ENCODE measurements at regions not wholly inside any gene's neighbourhood (a gene's known extent, or its start where the extent isn't known, plus 50 kb on each side); places are given as distances from the start of the nearest gene placed in this dataset.
"Not testable (repeated sequence)": the region's sequence is repeated elsewhere in the genome, so short reads cannot be mapped to it uniquely, and the experiment has no call there.

DNA sequence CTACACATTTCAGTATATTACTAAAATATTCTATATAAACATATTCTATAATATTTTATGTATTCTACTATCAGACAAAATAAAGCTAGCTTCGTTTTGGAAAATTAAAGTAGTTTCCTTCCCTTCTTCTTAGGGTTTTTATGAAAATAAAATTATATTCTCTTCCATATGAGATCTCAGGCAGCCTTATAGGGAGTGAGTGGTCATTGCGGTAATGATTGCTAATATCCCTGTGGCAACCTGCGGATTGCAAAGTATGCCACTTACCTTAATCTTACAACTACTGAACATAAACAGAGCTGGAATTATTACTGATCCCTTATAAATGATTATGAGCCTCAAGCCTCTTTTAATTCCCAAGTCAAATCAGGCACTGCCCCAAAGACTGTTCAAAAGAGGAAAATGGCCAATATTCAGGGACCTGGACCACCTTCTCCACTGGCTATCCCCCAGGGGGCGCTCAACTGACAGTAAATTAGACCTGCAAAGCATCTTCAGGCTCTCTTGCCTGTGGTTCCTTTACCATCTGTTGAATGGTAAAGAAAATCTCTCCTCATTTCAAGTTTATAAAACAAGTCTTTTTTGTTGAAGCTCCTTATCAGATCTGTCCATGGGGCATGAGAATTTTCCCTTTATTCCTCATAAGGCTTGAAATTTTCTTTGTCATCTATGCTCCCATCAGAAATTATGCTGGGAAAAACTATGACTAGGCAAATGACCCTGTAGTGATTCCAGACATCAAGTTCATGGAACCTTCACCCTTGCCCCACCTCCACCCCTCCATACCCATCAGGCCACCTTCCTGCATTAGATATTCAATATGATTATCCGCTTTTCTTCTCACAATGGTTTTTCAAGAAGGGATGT is 163.9 kb downstream of the CEMIP2 start:
- H3K9me3 ChIP-seq (ENCODE audit: control insufficient read depth in 2 of 2, insufficient read depth in 1 of 2, low read depth in 1 of 2, low read length in 1 of 2) = no peaks in the 10 kb centered on the region
- no peak overlapping the region for H3K4me3 ChIP-seq (ENCODE audit: low read depth in 1 of 3, low read length in 3 of 3)
- no peaks in the 10 kb centered on the region for H3K36me3 ChIP-seq (ENCODE audit: control insufficient read depth in 3 of 3, insufficient read depth in 2 of 3, low read depth in 1 of 3, low read length in 3 of 3)
- peak; percentile 72 to 75 for DNase-seq
- no peak for FAIRE-seq
- WGBS, 3 donors = 61 to 63% (median 63%) methylated on average over 5 of the region's 5 CpGs
- H3K27me3 ChIP-seq (ENCODE audit: control insufficient read depth in 3 of 3, insufficient read depth in 3 of 3, low read length in 3 of 3) = no peaks in the 10 kb centered on the region
- H3K27ac ChIP-seq (ENCODE audit: low read depth in 1 of 3, low read length in 2 of 3) = no peak overlapping the region
- H3K4me1 ChIP-seq (ENCODE audit: control insufficient read depth in 3 of 3, insufficient read depth in 2 of 3, low read depth in 1 of 3, low read length in 2 of 3) = no peaks in the 10 kb centered on the region

DNA sequence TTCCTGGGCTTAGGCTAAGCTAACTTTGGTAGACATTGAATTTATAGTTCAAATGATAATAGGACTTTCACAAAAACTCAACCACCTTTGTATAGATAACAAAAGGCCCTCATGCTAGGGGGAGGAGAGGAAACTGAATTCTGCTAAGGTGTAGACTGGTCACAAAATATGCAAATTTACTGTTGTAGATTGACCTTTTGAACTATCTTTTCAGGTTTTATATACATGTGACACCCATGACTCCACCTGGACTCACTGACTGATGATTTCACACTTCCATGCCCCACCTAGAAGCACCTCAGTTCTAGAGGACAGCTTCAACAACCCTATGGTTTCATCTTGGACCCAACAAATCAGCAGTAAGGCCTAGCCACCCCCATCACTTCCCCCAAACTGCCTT is 165.7 kb downstream of the CEMIP2 start:
- Histone ChIP-seq H3K27me3 (ENCODE audit: control insufficient read depth in 3 of 3, insufficient read depth in 3 of 3, low read length in 3 of 3) (no peaks in the 10 kb centered on the region), H3K9me3 (ENCODE audit: control insufficient read depth in 2 of 2, insufficient read depth in 1 of 2, low read depth in 1 of 2, low read length in 1 of 2) (no peaks in the 10 kb centered on the region), H3K36me3 (ENCODE audit: control insufficient read depth in 3 of 3, insufficient read depth in 2 of 3, low read depth in 1 of 3, low read length in 3 of 3) (no peaks in the 10 kb centered on the region), H3K4me3 (ENCODE audit: low read depth in 1 of 3, low read length in 3 of 3) (no peak overlapping the region), H3K4me1 (ENCODE audit: control insufficient read depth in 3 of 3, insufficient read depth in 2 of 3, low read depth in 1 of 3, low read length in 2 of 3) (no peaks in the 10 kb centered on the region), H3K27ac (ENCODE audit: low read depth in 1 of 3, low read length in 2 of 3) (no peak overlapping the region)
- DNase-seq (no peak), FAIRE-seq (no peak)

DNA sequence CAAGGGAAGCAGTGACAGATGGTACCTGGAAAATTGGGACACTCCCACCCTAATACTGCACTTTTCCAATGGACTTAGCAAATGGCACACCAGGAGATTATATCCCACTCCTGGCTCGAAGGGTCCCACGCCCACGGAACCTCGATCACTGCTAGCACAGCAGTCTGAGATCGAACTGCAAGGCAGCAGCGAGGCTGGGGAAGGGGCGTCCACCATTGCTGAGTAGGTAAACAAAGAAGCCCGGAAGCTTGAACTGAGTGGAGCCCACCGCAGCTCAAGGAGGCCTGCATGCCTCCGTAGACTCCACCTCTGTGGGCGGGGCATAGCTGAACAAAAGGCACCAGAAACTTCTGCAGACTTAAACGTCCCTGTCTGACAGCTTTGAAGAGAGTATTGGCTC is 172.6 kb downstream of the CEMIP2 start:
- H3K27ac ChIP-seq (ENCODE audit: low read depth in 1 of 3, low read length in 2 of 3); H3K4me1 ChIP-seq (ENCODE audit: control insufficient read depth in 3 of 3, insufficient read depth in 2 of 3, low read depth in 1 of 3, low read length in 2 of 3); H3K27me3 ChIP-seq (ENCODE audit: control insufficient read depth in 3 of 3, insufficient read depth in 3 of 3, low read length in 3 of 3); DNase-seq; H3K9me3 ChIP-seq (ENCODE audit: control insufficient read depth in 2 of 2, insufficient read depth in 1 of 2, low read depth in 1 of 2, low read length in 1 of 2); FAIRE-seq; H3K36me3 ChIP-seq (ENCODE audit: control insufficient read depth in 3 of 3, insufficient read depth in 2 of 3, low read depth in 1 of 3, low read length in 3 of 3); H3K4me3 ChIP-seq (ENCODE audit: low read depth in 1 of 3, low read length in 3 of 3): not testable (repeated sequence)
- WGBS, 3 donors = 76 to 82% (median 80%) methylated on average over 12 of the region's 12 CpGs

GRCh38 chr9:71594541-71594940 is 173.8 kb downstream of the CEMIP2 start:
- Histone ChIP-seq H3K4me3 (ENCODE audit: low read depth in 1 of 3, low read length in 3 of 3) (no peak overlapping the region), H3K27ac (ENCODE audit: low read depth in 1 of 3, low read length in 2 of 3) (no peak overlapping the region), H3K4me1 (ENCODE audit: control insufficient read depth in 3 of 3, insufficient read depth in 2 of 3, low read depth in 1 of 3, low read length in 2 of 3) (no peaks in the 10 kb centered on the region), H3K27me3 (ENCODE audit: control insufficient read depth in 3 of 3, insufficient read depth in 3 of 3, low read length in 3 of 3) (no peaks in the 10 kb centered on the region), H3K9me3 (ENCODE audit: control insufficient read depth in 2 of 2, insufficient read depth in 1 of 2, low read depth in 1 of 2, low read length in 1 of 2) (no peaks in the 10 kb centered on the region), H3K36me3 (ENCODE audit: control insufficient read depth in 3 of 3, insufficient read depth in 2 of 3, low read depth in 1 of 3, low read length in 3 of 3) (no peaks in the 10 kb centered on the region)
- FAIRE-seq (no peak), DNase-seq (no peak)
- 93 to 97% (median 95%) methylated on average over 3 of the region's 3 CpGs for WGBS, 3 donors

DNA sequence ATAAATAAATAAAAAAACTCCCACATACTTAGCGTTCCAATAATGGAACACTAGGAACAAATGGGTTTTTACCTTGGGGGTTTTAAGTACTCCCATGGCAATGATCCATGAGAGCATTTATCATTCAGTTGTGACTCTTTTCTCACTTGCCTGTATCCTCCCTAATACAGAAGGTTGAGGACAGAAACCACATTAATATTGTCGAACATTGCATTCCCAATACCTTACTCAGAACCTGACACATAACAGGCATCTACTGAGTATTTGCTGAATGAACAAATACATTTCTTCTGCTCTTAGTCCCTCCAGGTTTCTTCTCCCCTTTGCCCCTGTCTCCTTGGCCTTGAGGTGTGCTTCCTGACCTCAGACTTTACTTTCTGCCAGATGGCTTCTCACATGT is 175.9 kb downstream of the CEMIP2 start:
- Histone ChIP-seq H3K27me3 (ENCODE audit: control insufficient read depth in 3 of 3, insufficient read depth in 3 of 3, low read length in 3 of 3) (no peaks in the 10 kb centered on the region), H3K4me1 (ENCODE audit: control insufficient read depth in 3 of 3, insufficient read depth in 2 of 3, low read depth in 1 of 3, low read length in 2 of 3) (no peaks in the 10 kb centered on the region), H3K27ac (ENCODE audit: low read depth in 1 of 3, low read length in 2 of 3) (no peak overlapping the region), H3K9me3 (ENCODE audit: control insufficient read depth in 2 of 2, insufficient read depth in 1 of 2, low read depth in 1 of 2, low read length in 1 of 2) (no peaks in the 10 kb centered on the region), H3K4me3 (ENCODE audit: low read depth in 1 of 3, low read length in 3 of 3) (no peak overlapping the region), H3K36me3 (ENCODE audit: control insufficient read depth in 3 of 3, insufficient read depth in 2 of 3, low read depth in 1 of 3, low read length in 3 of 3) (no peaks in the 10 kb centered on the region)
- no peak for DNase-seq
- no peak for FAIRE-seq
- 95 to 98% (median 95%) methylated on average over 2 of the region's 2 CpGs for WGBS, 3 donors

DNA sequence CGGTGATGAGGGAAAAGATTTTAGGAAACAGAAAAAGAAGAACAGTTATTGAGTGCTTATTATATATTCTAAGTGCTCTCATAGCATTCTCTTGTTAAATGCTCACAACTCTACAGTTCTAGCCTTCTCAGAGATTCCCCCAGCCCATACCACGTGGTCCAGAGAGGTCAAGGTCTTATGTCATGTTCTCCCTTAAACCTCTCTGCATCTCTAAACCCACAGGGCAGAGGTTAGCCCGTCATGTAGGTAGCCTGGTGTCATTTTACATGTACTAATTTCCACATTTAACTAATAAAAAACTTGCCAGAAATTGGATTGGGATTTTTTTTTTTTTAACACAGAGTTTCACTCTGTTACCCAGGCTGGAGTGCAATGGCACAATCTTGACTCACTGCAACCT is 178.0 kb downstream of the CEMIP2 start:
- H3K9me3 ChIP-seq (ENCODE audit: control insufficient read depth in 2 of 2, insufficient read depth in 1 of 2, low read depth in 1 of 2, low read length in 1 of 2) = no peaks in the 10 kb centered on the region
- WGBS, 3 donors = 42 to 64% (median 47%) methylated on average over 3 of the region's 3 CpGs
- no peaks in the 10 kb centered on the region for H3K27me3 ChIP-seq (ENCODE audit: control insufficient read depth in 3 of 3, insufficient read depth in 3 of 3, low read length in 3 of 3)
- no peak overlapping the region for H3K27ac ChIP-seq (ENCODE audit: low read depth in 1 of 3, low read length in 2 of 3)
- FAIRE-seq (no peak), DNase-seq (no peak)
- H3K4me3 ChIP-seq (ENCODE audit: low read depth in 1 of 3, low read length in 3 of 3) = no peak overlapping the region
- no peaks in the 10 kb centered on the region for H3K36me3 ChIP-seq (ENCODE audit: control insufficient read depth in 3 of 3, insufficient read depth in 2 of 3, low read depth in 1 of 3, low read length in 3 of 3)
- H3K4me1 ChIP-seq (ENCODE audit: control insufficient read depth in 3 of 3, insufficient read depth in 2 of 3, low read depth in 1 of 3, low read length in 2 of 3) = no peaks in the 10 kb centered on the region

DNA sequence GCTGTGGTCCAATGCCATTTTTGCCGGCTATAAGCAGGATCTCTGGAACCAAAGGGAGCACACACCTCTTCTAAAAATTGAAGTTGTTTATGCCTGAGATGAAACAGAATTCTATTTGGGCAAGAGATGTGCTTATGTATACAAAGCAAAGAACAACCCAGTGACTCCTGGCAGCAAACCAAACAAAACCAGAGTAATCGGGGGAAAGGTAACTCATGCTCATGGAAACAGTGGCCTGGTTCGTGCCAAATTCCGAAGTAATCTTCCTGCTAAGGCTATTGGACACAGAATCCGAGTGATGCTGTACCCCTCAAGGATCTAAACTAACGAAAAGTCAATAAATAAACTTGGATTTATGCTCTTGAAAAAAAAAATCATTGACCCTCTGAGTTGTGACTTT is 178.7 kb downstream of the CEMIP2 start:
- DNase-seq (no peak), FAIRE-seq (no peak)
- Histone ChIP-seq H3K4me3 (ENCODE audit: low read depth in 1 of 3, low read length in 3 of 3) (no peak overlapping the region), H3K27me3 (ENCODE audit: control insufficient read depth in 3 of 3, insufficient read depth in 3 of 3, low read length in 3 of 3) (no peaks in the 10 kb centered on the region), H3K9me3 (ENCODE audit: control insufficient read depth in 2 of 2, insufficient read depth in 1 of 2, low read depth in 1 of 2, low read length in 1 of 2) (no peaks in the 10 kb centered on the region), H3K36me3 (ENCODE audit: control insufficient read depth in 3 of 3, insufficient read depth in 2 of 3, low read depth in 1 of 3, low read length in 3 of 3) (no peaks in the 10 kb centered on the region), H3K4me1 (ENCODE audit: control insufficient read depth in 3 of 3, insufficient read depth in 2 of 3, low read depth in 1 of 3, low read length in 2 of 3) (no peaks in the 10 kb centered on the region), H3K27ac (ENCODE audit: low read depth in 1 of 3, low read length in 2 of 3) (no peak overlapping the region)
- 62 to 75% (median 64%) methylated on average over 6 of the region's 6 CpGs for WGBS, 3 donors

DNA sequence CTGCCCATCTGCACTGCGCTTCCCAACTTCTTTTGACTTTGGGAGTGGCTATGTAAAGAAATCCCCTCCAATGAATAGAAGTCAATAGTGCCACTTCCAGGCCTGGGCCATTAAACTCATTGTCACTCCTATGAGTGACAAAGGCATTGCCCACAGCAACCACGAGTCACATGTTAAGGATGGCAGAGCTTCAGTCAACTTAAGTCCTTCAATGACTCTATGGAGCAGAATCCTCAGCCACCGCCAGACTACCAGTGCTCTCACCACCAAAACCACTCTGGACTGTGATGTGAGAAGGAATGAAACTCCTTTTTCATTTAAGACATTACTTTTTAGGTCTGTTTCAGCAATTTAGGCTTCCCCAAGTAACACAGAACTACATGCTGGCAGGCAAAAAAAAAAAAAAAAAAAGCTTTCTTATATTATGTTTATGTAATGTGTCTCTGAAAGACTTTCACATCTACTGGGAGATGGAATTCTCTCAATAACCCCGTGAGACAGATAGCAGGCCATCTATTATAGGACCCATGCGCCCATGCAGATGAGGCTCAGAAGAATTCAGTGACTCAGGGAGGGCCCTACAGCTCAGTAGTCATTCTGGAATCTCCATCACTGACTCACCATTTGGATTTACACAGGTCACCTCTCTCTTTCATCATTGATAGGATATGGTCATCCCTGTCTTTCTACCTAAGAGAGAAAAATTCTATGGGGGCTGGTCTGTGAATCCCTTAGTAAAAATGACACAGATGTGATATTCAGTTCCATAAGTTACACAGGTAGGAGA is 180.5 kb downstream of the CEMIP2 start:
- no peaks in the 10 kb centered on the region for H3K9me3 ChIP-seq (ENCODE audit: control insufficient read depth in 2 of 2, insufficient read depth in 1 of 2, low read depth in 1 of 2, low read length in 1 of 2)
- no peaks in the 10 kb centered on the region for H3K27me3 ChIP-seq (ENCODE audit: control insufficient read depth in 3 of 3, insufficient read depth in 3 of 3, low read length in 3 of 3)
- no peak overlapping the region for H3K4me3 ChIP-seq (ENCODE audit: low read depth in 1 of 3, low read length in 3 of 3)
- no peaks in the 10 kb centered on the region for H3K4me1 ChIP-seq (ENCODE audit: control insufficient read depth in 3 of 3, insufficient read depth in 2 of 3, low read depth in 1 of 3, low read length in 2 of 3)
- FAIRE-seq = no peak
- no peak overlapping the region for H3K27ac ChIP-seq (ENCODE audit: low read depth in 1 of 3, low read length in 2 of 3)
- DNase-seq = no peak
- H3K36me3 ChIP-seq (ENCODE audit: control insufficient read depth in 3 of 3, insufficient read depth in 2 of 3, low read depth in 1 of 3, low read length in 3 of 3) = no peaks in the 10 kb centered on the region
- 80 to 84% (median 82%) methylated on average over 5 of the region's 5 CpGs for WGBS, 3 donors
